HG02798 (cell line): ENCODE measurements at regions not wholly inside any gene's neighbourhood (a gene's known extent, or its start where the extent isn't known, plus 50 kb on each side); places are given as distances from the start of the nearest gene placed in this dataset.

Experiments used
- ATAC-seq: cut with Tn5 transposase; IDR thresholded peaks from one replicate; pipeline ENCODE4 v1.9.1; 2021; ENCODE audit warnings: mild to moderate bottlenecking; ENCODE audit not compliant: unreplicated experiment, poor library complexity

GRCh38 chr13:85412448-85412847 is 386.8 kb downstream of the SLITRK6 start:
- no peak for ATAC-seq

GRCh38 chr13:85411591-85411990 is 387.6 kb downstream of the SLITRK6 start:
- no peak for ATAC-seq

GRCh38 chr13:85408415-85408814 is 390.8 kb downstream of the SLITRK6 start:
- ATAC-seq = no peak

- ATAC-seq = no peak
These were observed 392.8 kb downstream of the SLITRK6 start for GRCh38 chr13:85406269-85406975.

GRCh38 chr13:85405316-85405897 is 393.8 kb downstream of the SLITRK6 start:
- no peak for ATAC-seq

GRCh38 chr13:85386424-85386823 is 412.8 kb downstream of the SLITRK6 start:
- no peak for ATAC-seq

- no peak for ATAC-seq
These were observed 415.9 kb downstream of the SLITRK6 start for GRCh38 chr13:85383291-85383690.

GRCh38 chr13:85381082-85381481 is 418.1 kb downstream of the SLITRK6 start:
- no peak for ATAC-seq

- no peak for ATAC-seq
These were observed 419.2 kb downstream of the SLITRK6 start for GRCh38 chr13:85379991-85380390.

- no peak for ATAC-seq
These were observed 419.8 kb downstream of the SLITRK6 start for GRCh38 chr13:85379433-85379832.

GRCh38 chr13:85377783-85378182 is 421.4 kb downstream of the SLITRK6 start:
- no peak for ATAC-seq

- ATAC-seq = no peak
These were observed 425.9 kb downstream of the SLITRK6 start for GRCh38 chr13:85373322-85373721.

- ATAC-seq = no peak
These were observed 428.0 kb downstream of the SLITRK6 start for GRCh38 chr13:85371254-85371653.

- ATAC-seq = no peak
These were observed 430.5 kb downstream of the SLITRK6 start for GRCh38 chr13:85368686-85369085.

- ATAC-seq = no peak
These were observed 431.3 kb downstream of the SLITRK6 start for GRCh38 chr13:85367887-85368286.

- no peak for ATAC-seq
These were observed 432.3 kb downstream of the SLITRK6 start for GRCh38 chr13:85366759-85367417.

- no peak for ATAC-seq
These were observed 435.7 kb downstream of the SLITRK6 start for GRCh38 chr13:85363504-85363903.

- ATAC-seq = no peak
These were observed 436.2 kb downstream of the SLITRK6 start for GRCh38 chr13:85362980-85363379.

- ATAC-seq = no peak
These were observed 452.0 kb downstream of the SLITRK6 start for GRCh38 chr13:85347251-85347650.

- ATAC-seq = no peak
These were observed 465.0 kb downstream of the SLITRK6 start for GRCh38 chr13:85334187-85334586.

GRCh38 chr13:85333506-85334020 is 465.7 kb downstream of the SLITRK6 start:
- no peak for ATAC-seq
